ENCODE measurements at regions not wholly inside any gene's neighbourhood (a gene's known extent, or its start where the extent isn't known, plus 50 kb on each side); places are given as distances from the start of the nearest gene placed in this dataset.

- TF ChIP-seq CTCF (conservative IDR thresholded peaks at IDR 0.05) (no peak), ZFX (IDR thresholded peaks at IDR 0.05) (no peak)
Observed at GRCh38 chr15:62431817-62432216, 266.7 kb upstream of the C2CD4B start.
